Ishikawa (cell line): ENCODE measurements at regions not wholly inside any gene's neighbourhood (a gene's known extent, or its start where the extent isn't known, plus 50 kb on each side); places are given as distances from the start of the nearest gene placed in this dataset.

Source experiments
- CEBPB ChIP-seq: IDR thresholded peaks from 2 replicates; pipeline ENCODE4 v1.6.1; 2012
- CREB1 ChIP-seq: IDR thresholded peaks from 2 replicates; pipeline ENCODE4 v1.6.1; 2012; ENCODE audit warnings: low read depth
- EGR1 ChIP-seq: IDR thresholded peaks from 2 replicates; pipeline ENCODE4 v1.6.1; 2012
- EP300 ChIP-seq: IDR thresholded peaks from 2 replicates; pipeline ENCODE4 v1.6.1; 2012; ENCODE audit warnings: borderline replicate concordance
- FOXM1 ChIP-seq: IDR thresholded peaks from 2 replicates; pipeline ENCODE4 v1.6.1; 2012; ENCODE audit warnings: low read depth, borderline replicate concordance
- MAX ChIP-seq: IDR thresholded peaks from 2 replicates; pipeline ENCODE4 v1.6.1; 2012
- NFIC ChIP-seq: IDR thresholded peaks from 2 replicates; pipeline ENCODE4 v1.6.1; 2012
- RAD21 ChIP-seq: IDR thresholded peaks from 2 replicates; pipeline ENCODE4 v1.6.1; 2012; ENCODE audit warnings: low read depth
- REST ChIP-seq: IDR thresholded peaks from 2 replicates; pipeline ENCODE4 v1.6.1; 2012; ENCODE audit warnings: low read depth, mild to moderate bottlenecking
- TAF1 ChIP-seq: IDR thresholded peaks from 2 replicates; pipeline ENCODE4 v1.6.1; 2012; ENCODE audit warnings: low read depth, mild to moderate bottlenecking
- TCF12 ChIP-seq: IDR thresholded peaks from 2 replicates; pipeline ENCODE4 v1.6.1; 2012; ENCODE audit warnings: low read depth
- TEAD4 ChIP-seq: IDR thresholded peaks from 2 replicates; pipeline ENCODE4 v1.6.1; 2012
- YY1 ChIP-seq: IDR thresholded peaks from 2 replicates; pipeline ENCODE4 v1.6.1; 2012; ENCODE audit warnings: low read depth
- ZBTB7A ChIP-seq: IDR thresholded peaks from 2 replicates; pipeline ENCODE4 v1.6.1; 2012; ENCODE audit warnings: low read depth
- TF ChIP-seq, protein P1 (sequence below): IDR thresholded peaks from 2 replicates; pipeline ENCODE4 v1.6.1; 2012

DNA sequence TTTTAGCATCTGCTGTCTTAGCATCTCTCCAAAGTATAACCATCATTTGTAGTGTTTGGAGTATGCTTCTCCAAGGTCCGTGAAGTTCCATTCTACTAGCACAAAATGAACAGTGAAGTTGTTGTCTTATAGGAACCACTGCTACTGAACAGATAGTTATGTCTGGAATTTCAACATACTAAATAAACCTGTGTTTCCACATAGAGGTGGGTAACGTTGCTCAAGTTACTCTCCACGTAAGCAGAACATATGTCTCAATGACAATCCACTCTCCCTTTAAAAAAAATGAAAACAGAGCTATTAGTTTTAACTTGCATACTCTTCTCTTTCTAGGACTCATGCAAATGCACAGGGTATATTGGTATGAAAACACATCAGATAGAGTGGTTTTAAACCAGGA lies 184.3 kb upstream of the TRPC4 start:
- no peak for TF ChIP-seq TAF1
- TF ChIP-seq, protein P1, sequence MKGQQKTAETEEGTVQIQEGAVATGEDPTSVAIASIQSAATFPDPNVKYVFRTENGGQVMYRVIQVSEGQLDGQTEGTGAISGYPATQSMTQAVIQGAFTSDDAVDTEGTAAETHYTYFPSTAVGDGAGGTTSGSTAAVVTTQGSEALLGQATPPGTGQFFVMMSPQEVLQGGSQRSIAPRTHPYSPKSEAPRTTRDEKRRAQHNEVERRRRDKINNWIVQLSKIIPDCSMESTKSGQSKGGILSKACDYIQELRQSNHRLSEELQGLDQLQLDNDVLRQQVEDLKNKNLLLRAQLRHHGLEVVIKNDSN: no peak
- no peak for TF ChIP-seq TEAD4
- no peak for TF ChIP-seq FOXM1
- no peak for TF ChIP-seq REST
- TF ChIP-seq RAD21: no peak
- no peak for TF ChIP-seq ZBTB7A
- TF ChIP-seq NFIC: no peak
- TF ChIP-seq EP300: no peak
- TF ChIP-seq EGR1: no peak
- TF ChIP-seq YY1: no peak
- TF ChIP-seq TCF12: no peak
- no peak for TF ChIP-seq CREB1
- no peak for TF ChIP-seq CEBPB
- TF ChIP-seq MAX: no peak

GRCh38 chr13:38046049-38046376 lies 176.4 kb upstream of the TRPC4 start:
- TF ChIP-seq REST: no peak
- TF ChIP-seq EGR1: no peak
- TF ChIP-seq CREB1: no peak
- TF ChIP-seq, protein P1: no peak
- no peak for TF ChIP-seq CEBPB
- no peak for TF ChIP-seq MAX
- no peak for TF ChIP-seq YY1
- TF ChIP-seq ZBTB7A: no peak
- no peak for TF ChIP-seq EP300
- TF ChIP-seq RAD21: no peak
- TF ChIP-seq TCF12: no peak
- no peak for TF ChIP-seq TEAD4
- no peak for TF ChIP-seq FOXM1
- TF ChIP-seq NFIC: no peak
- no peak for TF ChIP-seq TAF1

GRCh38 chr13:38045278-38046048 lies 175.9 kb upstream of the TRPC4 start:
- peak; percentile 79 for TF ChIP-seq RAD21
- TF ChIP-seq MAX: peak; percentile 69
- TF ChIP-seq, protein P1: peak; percentile 61
- TF ChIP-seq REST: no peak
- TF ChIP-seq YY1: 0 out of 2 replicates have a peak, but pooled peaks have one; percentile 19
- TF ChIP-seq EGR1: no peak

DNA sequence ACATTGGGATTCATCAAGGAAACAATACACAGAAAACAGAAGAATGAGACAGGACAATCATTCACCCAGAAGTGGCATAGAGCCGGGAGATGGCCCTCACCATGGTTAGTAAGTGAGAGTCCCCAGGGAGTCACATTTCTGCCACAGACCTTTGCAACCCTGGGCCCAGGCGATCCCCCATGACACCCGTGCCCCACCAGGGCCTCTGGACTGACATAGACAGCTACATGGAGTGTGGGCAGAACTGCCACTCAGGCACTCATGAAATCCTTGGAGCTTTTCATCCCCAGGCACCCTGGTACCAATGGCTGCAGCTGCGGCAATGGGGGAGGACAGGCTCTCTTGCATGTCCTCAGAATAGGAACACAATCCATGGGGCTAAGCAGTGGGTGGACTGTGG lies 174.5 kb upstream of the TRPC4 start:
- no peak for TF ChIP-seq EP300
- no peak for TF ChIP-seq FOXM1
- no peak for TF ChIP-seq TEAD4
- no peak for TF ChIP-seq TCF12
- TF ChIP-seq NFIC: no peak
- TF ChIP-seq REST: no peak
- TF ChIP-seq CREB1: no peak
- TF ChIP-seq RAD21: no peak
- no peak for TF ChIP-seq TAF1
